Activated CD8-positive, alpha-beta memory T cell treated with anti-CD3 and anti-CD28 coated beads, Interleukin-2, amount 50 U/mL, for 1 hour (primary cell): ENCODE measurements at regions not wholly inside any gene's neighbourhood (a gene's known extent, or its start where the extent isn't known, plus 50 kb on each side); places are given as distances from the start of the nearest gene placed in this dataset.

Experiments used
- DNase-seq: peaks from one replicate; pipeline ENCODE4 v3.0.0-alpha.2; 2020; ENCODE audit errors: extremely low read depth

DNA sequence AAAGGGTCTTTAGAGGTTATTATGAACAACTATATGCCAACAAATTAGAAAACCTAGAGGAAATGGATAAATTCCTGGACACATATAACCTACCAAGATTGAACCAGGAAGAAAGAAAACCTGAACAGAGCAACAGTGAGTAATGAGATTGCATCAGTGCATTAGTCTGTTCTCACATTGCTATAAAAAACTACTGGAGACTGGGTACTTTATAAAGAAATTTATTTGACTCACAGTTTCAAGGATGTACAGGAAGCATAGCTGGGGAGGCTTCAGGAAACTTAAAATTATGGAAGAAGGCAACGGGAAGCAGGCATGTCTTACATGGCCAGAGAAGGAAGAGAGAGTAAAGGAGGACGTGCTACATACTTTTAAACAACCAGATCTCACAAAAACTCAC, 70.8 kb upstream of the GNAZ start:
- DNase-seq, result no peak

DNA sequence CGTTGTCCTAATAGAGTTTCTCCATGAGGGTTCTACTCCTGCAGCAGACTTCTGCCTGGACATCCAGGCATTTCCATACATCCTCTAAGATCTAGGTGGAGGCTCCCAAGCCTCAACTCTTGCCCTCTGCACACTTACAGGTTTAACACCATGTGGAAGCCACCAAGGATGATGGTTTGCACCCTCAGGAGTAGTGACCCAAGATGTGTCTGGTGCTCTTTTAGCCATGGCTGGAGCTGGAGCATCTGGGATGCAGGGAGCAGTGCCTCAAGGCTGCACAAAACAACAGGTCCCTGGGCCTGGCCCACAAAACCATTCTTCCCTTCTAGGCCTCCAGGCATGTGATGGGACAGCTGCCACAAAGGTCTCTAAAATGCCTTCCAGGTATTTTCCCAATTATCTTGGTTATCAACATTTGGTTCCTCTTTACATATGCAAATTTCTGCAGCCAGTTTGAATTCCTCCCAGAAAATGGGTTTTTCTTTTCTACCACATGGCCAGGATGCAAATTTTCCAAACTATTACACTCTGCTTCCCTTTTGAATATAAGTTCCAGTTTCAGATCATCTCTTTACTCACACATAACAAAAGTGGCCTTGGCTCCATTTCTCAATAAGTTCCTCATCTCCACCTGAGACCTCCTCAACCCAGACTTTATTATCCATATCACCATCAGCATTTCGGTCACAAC, 69.5 kb upstream of the GNAZ start:
- no peak for DNase-seq

DNA sequence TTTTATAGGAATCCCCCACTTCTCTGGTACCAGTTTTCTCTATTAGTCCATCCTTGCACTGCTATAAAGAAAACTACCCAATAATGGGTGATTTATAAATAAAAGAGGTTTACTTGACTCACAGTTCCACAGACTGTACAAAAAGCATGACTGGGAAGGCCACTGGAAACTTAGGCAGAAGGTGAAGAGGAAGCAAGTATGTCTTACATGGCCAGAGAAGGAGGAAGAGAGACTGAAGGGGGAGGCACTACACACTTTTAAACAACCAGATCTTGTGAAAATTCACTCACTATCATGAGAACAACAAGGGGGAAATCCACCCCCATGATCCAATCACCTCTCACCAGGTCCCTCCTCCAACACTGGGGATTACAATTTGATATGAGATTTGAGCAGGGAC, 68.9 kb upstream of the GNAZ start:
- no peak for DNase-seq

DNA sequence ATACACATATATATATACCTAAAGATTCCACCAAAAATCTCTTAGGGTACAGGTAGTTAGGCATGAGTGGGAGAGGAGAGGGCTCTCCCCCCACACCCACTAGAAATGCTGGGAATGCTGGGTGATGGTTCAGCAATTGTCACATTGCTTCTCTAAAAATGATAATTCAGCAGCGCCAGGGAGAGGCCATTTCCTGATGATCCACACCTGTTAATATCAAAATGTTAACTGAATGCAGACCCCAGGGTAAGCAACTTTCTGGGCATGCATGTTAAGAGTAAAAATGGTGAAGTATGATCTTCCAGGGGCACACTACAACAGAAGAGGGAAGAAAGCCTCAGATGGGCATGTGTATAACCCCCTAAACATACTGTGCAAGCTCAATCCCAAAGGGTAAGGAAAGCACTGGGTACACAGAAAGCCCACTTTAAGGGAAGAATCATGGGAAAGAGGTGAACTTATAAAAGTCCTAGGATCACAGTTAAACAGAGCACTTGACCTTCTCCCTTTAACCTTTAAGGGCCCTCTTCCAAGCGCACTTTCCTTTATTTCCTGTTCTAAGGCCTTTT, 67.6 kb upstream of the GNAZ start:
- no peak for DNase-seq

DNA sequence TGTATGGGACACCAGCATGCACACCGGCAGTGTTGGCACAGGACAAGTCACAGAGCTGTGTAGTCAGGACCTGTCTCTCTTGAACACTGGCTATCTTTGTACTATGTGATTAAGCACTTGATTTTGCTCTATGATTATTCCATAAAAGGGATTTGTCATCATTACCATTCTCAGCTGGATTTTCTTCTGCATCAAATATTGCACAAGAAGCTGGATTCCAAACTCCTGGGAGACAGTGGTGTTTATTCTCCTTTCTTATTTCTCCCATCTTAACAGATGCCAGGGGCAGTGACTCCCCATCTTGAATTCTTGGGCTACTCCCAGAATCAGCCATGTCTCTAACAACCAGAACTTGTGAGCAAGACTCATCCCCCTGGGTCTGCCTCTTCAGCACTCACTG, 62.5 kb upstream of the GNAZ start:
- DNase-seq, result no peak

DNA sequence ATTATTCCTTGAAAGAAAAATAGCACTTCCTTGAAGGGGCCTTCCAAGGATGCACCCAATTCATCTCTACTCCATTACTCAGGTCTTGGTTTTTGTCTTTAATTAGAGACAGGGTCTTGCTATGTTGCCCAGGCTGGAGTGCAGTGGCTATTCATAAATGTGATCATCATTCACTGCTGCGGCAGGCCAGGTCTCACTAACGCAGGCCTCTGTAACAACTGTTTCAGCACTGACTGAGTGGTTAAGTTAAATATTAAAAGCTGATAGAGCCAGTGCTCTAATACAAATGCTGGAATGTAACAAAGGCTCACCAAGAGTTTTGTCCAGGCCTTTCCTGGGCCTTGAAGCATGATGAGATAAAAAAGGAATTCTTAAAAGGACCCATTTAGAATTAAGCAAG, 61.4 kb upstream of the GNAZ start:
- no peak for DNase-seq
